WI38 (cell line): ENCODE measurements at regions not wholly inside any gene's neighbourhood (a gene's known extent, or its start where the extent isn't known, plus 50 kb on each side); places are given as distances from the start of the nearest gene placed in this dataset.
"Not testable (repeated sequence)": the region's sequence is repeated elsewhere in the genome, so short reads cannot be mapped to it uniquely, and the experiment has no call there.

Experiments used
- H3K4me3 ChIP-seq: 2 replicates; pipeline ENCODE4 v1.5.1; 2011; ENCODE audit warnings: low read depth, mild to moderate bottlenecking, control low read depth, low read length
- TF ChIP-seq, protein P1 (sequence below): IDR thresholded peaks from 2 replicates; pipeline ENCODE4 v1.5.1; 2012; ENCODE audit warnings: low read depth, mild to moderate bottlenecking, control low read depth, low read length

DNA sequence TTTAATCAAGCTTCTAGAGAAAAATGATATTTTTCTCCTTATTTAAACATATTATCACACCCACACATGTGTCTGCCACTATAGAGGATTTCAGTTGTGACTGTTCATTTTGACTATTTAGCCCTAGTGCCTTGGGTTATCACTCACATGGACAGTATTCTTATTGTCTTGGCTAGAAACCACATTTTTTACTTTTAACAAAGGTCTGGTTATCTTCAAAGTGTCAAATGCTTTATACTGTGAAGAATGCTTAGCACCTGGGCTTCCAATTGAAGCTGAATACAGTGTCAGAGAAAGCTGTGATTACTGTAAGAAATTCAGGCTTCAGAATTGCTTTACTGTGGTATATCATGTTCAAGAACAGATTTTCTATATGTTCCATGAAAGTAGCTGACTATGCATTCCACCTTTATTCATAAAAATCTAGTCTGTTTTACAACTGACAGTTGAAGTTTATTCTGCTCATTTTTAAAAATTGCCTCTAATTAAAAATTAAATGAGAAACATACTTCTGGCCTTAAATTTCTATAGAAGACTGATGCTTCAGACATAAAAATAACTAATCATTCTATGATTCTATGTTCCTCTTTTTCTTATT, 278.6 kb downstream of the SEMA3D start:
- TF ChIP-seq, protein P1, sequence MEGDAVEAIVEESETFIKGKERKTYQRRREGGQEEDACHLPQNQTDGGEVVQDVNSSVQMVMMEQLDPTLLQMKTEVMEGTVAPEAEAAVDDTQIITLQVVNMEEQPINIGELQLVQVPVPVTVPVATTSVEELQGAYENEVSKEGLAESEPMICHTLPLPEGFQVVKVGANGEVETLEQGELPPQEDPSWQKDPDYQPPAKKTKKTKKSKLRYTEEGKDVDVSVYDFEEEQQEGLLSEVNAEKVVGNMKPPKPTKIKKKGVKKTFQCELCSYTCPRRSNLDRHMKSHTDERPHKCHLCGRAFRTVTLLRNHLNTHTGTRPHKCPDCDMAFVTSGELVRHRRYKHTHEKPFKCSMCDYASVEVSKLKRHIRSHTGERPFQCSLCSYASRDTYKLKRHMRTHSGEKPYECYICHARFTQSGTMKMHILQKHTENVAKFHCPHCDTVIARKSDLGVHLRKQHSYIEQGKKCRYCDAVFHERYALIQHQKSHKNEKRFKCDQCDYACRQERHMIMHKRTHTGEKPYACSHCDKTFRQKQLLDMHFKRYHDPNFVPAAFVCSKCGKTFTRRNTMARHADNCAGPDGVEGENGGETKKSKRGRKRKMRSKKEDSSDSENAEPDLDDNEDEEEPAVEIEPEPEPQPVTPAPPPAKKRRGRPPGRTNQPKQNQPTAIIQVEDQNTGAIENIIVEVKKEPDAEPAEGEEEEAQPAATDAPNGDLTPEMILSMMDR, result no peak
- no peak overlapping the region for H3K4me3 ChIP-seq

DNA sequence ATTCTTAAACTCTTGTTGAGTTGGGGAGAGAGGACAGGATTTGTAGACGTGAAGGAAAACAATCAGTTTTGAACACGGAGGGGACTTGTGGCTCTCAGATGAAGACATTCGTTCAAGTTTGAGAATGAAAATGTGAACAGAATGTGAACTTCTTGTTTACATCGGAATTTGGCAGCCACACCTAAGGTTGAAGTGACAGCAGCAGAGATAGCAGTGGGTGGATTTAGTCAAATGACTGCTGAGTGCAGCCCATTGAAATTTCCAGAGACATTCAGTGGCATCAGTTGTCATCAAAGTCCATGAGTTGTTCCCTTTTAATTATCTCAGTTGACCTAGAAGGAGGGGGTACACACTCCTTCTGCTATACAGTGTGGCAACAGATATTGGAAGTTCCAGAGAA, 280.0 kb downstream of the SEMA3D start:
- no peak overlapping the region for H3K4me3 ChIP-seq
- TF ChIP-seq, protein P1, result no peak

DNA sequence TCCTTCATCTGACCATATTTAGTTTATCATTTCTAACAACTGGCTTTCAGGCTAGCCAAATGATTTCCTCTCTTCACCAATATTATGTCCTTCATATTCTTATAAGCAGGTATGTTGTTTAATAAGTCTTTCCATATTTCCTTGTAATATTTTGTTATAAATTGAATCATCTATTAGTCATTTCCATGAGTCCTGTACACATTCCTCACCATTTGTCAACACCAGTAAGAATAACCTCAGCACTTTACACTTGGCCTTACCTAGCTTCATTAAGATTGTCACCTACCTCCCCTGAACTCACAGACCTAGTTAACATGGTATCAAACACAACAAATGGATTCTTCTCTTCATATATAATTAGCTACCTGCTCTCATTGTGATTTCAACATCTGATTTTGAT, 282.3 kb downstream of the SEMA3D start:
- TF ChIP-seq, protein P1, result no peak
- H3K4me3 ChIP-seq, result no peak overlapping the region

DNA sequence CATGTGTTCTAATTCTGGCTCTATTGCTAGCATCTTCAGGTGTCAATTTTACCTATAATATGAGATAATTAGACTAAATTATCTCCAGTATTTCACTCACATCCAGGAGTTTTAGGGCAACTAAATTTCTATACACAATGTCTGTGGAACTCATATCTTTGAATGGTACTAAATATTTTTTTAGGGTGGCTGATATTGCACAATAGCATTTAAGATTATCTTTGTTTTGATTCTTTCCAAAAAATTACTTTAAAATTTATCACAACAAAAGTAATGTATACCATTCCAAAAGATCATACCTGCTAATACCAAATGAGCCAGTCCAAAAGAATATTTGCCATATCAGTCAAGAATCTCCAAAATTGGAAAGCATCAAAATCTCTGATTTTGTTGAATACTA, 285.5 kb downstream of the SEMA3D start:
- no peak overlapping the region for H3K4me3 ChIP-seq
- TF ChIP-seq, protein P1, result no peak

DNA sequence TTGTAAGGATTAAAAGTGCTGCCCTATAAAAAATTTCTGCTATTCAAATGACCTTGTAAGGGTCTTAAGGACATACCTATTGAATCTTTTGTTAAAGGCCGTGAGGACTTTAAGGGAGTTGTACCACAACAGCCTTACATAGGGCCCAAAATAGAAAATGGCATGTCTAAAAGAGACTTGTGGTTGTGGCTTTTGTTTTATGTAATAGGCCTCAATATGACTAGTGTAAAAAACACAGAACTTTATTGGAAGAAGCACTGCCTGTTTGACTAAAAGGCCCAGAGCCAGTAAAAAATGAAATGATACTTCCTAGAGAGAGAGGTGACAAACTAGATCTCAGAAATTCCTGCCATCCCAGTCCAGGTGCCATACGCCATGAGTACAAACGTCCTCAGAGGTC, 286.6 kb downstream of the SEMA3D start:
- TF ChIP-seq, protein P1, result no peak

DNA sequence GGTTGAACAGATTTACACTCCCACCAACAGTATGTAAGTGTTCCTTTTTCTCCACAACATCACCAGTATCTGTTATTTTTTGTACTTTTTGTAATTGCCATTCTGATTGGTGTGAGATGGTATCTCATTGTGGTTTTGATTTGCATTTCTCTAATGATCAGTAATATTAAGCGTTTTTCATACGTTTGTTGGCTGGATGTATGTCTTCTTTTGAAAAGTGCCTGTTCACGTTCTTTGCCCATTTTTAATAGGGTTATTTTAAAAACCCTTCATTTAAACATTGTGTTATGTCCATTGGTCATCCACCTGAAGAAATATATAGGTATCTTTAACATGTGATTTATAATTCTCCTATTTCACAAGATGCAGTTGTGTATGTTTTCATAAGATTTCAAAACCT, 291.3 kb downstream of the SEMA3D start:
- TF ChIP-seq, protein P1, result no peak
- H3K4me3 ChIP-seq, result no peak overlapping the region

More for the DNA sequence above, 286.6 kb downstream of the SEMA3D start:
- no peak overlapping the region for H3K4me3 ChIP-seq

DNA sequence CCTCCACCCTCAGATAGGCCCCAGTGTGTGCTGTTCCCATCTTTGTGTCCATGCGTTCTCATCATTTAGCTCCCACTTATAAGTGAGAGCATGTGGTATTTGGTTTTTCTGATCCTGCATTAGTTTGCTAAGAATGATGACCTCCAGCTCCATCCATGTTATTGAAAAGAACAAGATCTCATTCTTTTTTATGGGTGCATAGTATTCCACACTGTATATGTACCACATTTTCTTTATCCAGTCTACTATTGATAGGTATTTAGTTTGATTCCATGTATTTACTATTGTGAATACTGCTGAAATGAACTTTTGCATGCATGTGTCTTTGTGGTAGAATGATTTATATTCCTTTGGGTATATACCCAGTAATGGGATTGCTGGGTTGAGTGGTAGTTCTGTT, 303.3 kb downstream of the SEMA3D start:
- H3K4me3 ChIP-seq, result not testable (repeated sequence)

DNA sequence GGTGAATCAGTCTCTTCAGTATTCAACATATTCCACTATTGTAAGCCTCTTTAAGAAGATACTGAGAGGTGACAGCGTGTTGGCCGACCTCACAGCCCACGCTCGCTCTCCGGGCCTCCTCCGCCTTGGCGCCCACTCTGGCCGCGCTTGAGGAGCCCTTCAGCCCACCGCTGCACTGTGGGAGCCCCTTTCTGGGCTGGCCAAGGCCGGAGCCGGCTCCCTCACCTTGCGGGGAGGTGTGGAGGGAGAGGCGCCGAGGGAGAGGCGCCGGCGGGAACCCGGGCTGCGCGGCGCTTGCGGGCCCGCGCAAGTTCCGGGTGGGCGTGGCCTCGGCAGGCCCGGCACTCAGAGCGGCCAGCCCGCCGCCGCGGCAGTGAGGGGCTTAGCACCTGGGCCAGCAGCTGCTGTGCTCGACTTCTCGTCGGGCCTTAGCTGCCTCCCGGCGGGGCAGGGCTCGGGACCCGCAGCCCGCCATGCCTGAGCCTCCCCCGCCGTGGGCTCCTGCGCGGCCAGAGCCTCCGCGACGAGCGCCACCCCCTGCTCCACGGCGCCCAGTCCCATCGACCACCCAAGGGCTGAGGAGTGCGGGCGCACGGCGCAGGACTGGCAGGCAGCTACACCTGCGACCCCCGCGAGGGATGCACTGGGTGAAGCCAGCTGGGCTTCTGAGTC, 306.4 kb downstream of the SEMA3D start:
- not testable (repeated sequence) for H3K4me3 ChIP-seq
